ENCODE measurements at regions not wholly inside any gene's neighbourhood (a gene's known extent, or its start where the extent isn't known, plus 50 kb on each side); places are given as distances from the start of the nearest gene placed in this dataset.

DNA sequence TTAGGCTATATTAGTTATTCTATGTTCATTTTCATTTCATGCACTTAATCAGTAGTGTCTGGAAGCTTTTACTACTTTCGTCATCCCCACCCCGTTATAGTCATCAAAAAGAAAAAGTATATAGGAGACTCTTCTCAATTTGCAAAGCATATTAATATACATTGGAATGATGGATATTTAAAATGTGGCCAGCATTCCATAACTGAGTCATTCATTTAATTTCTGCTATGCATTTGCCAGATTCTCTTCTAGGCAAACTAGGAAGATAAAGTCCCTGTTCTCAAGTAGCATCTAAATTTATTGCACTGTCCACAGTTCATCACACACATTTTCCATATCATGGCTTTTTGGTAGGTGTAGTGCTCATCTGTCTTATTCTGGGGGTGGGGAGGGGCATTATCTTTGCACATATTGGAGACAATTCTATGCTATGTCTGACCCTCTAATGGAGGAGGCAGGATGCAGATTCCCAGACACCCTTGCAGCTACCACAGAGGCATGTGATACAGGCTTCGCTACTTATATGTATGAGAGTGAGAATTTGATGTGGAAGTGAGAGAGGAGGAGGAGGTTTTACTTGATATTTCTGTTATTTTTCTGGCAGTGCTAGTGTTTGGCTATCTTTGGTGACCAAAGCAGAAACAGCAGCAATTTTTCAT is 125.8 kb downstream of the CTH start:
- H3K4me1 Mint-ChIP-seq, result no peaks in the 10 kb centered on the region
- H3K9me3 Mint-ChIP-seq, result no peaks in the 10 kb centered on the region
- CTCF ChIA-PET, result no interaction called here
- H3K4me3 Mint-ChIP-seq, result no peak overlapping the region
- H3K27me3 Mint-ChIP-seq, result peaks cover 8% of the 10 kb centered on the region
- H3K36me3 Mint-ChIP-seq, result no peaks in the 10 kb centered on the region
- H3K27ac Mint-ChIP-seq, result no peak overlapping the region
- no peak for DNase-seq

DNA sequence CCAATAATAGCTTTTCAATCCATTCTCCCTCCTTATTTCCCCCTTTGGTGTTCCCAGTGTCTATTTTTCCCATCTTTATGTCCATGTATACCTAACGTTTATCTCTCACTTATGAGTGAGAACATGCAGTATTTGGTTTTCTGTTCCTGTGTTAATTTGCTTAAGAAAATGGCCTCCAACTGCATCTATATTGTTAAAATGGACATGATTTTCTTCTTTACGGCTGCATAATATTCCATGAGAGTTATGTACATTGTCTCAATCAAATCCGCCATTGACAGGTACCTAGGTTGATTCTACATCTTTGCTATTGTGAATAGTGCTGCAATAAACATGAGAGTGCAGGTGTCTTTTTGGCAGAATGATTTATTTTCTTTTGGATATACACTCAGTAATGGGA is 126.7 kb downstream of the CTH start:
- H3K27ac Mint-ChIP-seq, result no peak overlapping the region
- H3K9me3 Mint-ChIP-seq, result no peaks in the 10 kb centered on the region

DNA sequence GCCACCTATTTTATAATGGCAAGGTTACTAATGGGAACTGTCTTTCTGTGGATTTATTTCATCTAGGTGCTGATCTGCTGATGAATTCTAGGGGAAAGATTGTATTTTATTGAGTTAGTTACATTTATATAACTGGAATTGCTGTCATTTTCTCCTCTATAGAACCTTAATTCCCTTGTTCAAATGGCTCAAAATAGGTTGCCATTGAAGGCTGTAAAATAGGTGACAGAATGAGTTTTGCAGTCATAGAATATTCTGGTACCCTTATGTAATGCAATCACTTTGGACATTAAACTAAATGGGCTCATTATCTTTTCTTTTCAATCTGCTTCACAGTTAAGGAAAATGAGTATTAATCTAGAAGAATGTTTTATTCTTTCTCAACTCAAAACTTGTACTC is 131.0 kb downstream of the CTH start:
- Mint-ChIP-seq H3K36me3 (no peaks in the 10 kb centered on the region), H3K9me3 (no peaks in the 10 kb centered on the region), H3K4me1 (no peaks in the 10 kb centered on the region), H3K27me3 (peaks cover 4% of the 10 kb centered on the region), H3K4me3 (no peak overlapping the region), H3K27ac (no peak overlapping the region)
- DNase-seq, result no peak
- CTCF ChIA-PET, result no interaction called here

More for the DNA sequence above, 126.7 kb downstream of the CTH start:
- Mint-ChIP-seq H3K4me1 (no peaks in the 10 kb centered on the region), H3K4me3 (no peak overlapping the region), H3K36me3 (no peaks in the 10 kb centered on the region), H3K27me3 (peaks cover 8% of the 10 kb centered on the region)
- CTCF ChIA-PET, result no interaction called here
- DNase-seq, result no peak

- Mint-ChIP-seq H3K4me1 (no peaks in the 10 kb centered on the region), H3K27me3 (peaks cover 4% of the 10 kb centered on the region), H3K27ac (no peak overlapping the region), H3K9me3 (no peaks in the 10 kb centered on the region), H3K4me3 (no peak overlapping the region), H3K36me3 (no peaks in the 10 kb centered on the region)
- DNase-seq, result no peak
- CTCF ChIA-PET, result no interaction called here
Measured at GRCh38 chr1:70542856-70543255, 131.8 kb downstream of the CTH start.

DNA sequence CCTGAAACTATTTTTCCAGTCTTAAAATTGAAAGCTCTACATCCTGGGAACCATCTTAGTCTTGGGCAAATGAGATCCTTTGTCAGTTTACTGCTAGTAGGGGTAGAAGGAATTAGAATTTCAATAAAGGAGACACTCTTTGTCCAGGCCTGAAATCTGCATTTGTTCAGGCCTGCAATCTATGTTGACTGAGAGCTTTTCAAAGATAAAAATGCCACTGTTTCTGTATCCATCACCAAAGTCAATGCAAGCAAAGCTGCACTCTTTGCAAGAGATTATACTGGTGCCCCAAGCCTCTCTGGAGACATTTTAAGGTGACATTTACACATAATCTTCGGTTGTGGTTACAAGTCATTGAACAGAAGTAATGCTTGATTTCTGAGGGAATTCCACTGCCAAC is 135.7 kb downstream of the CTH start:
- Mint-ChIP-seq H3K27ac (no peak overlapping the region), H3K4me3 (no peak overlapping the region), H3K27me3 (no peaks in the 10 kb centered on the region), H3K4me1 (no peaks in the 10 kb centered on the region), H3K9me3 (no peaks in the 10 kb centered on the region), H3K36me3 (no peaks in the 10 kb centered on the region)
- no peak for DNase-seq
- CTCF ChIA-PET, result interaction anchor here (0.6 kb wide), 1 partner anchor 71 kb away, joined by 3 read pairs; no protein-coding TSS in a partner anchor

- no peaks in the 10 kb centered on the region for H3K36me3 Mint-ChIP-seq
- H3K4me1 Mint-ChIP-seq, result no peaks in the 10 kb centered on the region
- H3K4me3 Mint-ChIP-seq, result no peak overlapping the region
- no peak overlapping the region for H3K27ac Mint-ChIP-seq
- no peak for DNase-seq
- CTCF ChIA-PET, result no interaction called here
- H3K9me3 Mint-ChIP-seq, result no peaks in the 10 kb centered on the region
- no peaks in the 10 kb centered on the region for H3K27me3 Mint-ChIP-seq
Measured at GRCh38 chr1:70552662-70553566, 141.8 kb downstream of the CTH start.

- no peak overlapping the region for H3K27ac Mint-ChIP-seq
- no peak overlapping the region for H3K4me3 Mint-ChIP-seq
- no peaks in the 10 kb centered on the region for H3K36me3 Mint-ChIP-seq
- DNase-seq, result no peak
- H3K4me1 Mint-ChIP-seq, result no peaks in the 10 kb centered on the region
- CTCF ChIA-PET, result no interaction called here
- no peaks in the 10 kb centered on the region for H3K27me3 Mint-ChIP-seq
- no peaks in the 10 kb centered on the region for H3K9me3 Mint-ChIP-seq
Measured at GRCh38 chr1:70553567-70553956, 142.5 kb downstream of the CTH start.

- Mint-ChIP-seq H3K9me3 (no peaks in the 10 kb centered on the region), H3K4me1 (no peaks in the 10 kb centered on the region), H3K27me3 (no peaks in the 10 kb centered on the region), H3K27ac (no peak overlapping the region), H3K36me3 (no peaks in the 10 kb centered on the region), H3K4me3 (no peak overlapping the region)
- CTCF ChIA-PET, result no interaction called here
- DNase-seq, result no peak
Measured at GRCh38 chr1:70554341-70554740, 143.3 kb downstream of the CTH start.

DNA sequence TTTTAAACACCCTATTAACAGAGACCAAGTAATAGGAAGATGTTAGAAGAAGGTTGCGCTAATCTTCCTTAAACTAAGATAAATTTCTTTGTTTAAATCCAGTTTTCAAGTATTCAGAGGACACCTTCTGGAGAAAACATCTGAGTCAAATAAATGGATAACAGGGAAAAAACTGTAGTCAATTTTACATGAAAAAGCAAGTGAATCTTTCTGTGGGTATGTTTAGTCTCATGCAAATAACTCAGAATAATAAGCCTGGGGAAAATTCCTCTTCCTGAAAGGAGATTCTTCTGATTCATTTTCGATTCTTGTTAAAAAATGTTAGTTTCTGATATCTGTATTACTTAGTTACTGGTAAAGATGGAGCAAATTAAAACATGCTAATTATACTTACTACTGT is 145.5 kb downstream of the CTH start:
- Mint-ChIP-seq H3K27ac (no peak overlapping the region), H3K4me3 (no peak overlapping the region), H3K4me1 (no peaks in the 10 kb centered on the region), H3K9me3 (no peaks in the 10 kb centered on the region), H3K27me3 (no peaks in the 10 kb centered on the region), H3K36me3 (no peaks in the 10 kb centered on the region)
- CTCF ChIA-PET, result no interaction called here
- DNase-seq, result no peak

DNA sequence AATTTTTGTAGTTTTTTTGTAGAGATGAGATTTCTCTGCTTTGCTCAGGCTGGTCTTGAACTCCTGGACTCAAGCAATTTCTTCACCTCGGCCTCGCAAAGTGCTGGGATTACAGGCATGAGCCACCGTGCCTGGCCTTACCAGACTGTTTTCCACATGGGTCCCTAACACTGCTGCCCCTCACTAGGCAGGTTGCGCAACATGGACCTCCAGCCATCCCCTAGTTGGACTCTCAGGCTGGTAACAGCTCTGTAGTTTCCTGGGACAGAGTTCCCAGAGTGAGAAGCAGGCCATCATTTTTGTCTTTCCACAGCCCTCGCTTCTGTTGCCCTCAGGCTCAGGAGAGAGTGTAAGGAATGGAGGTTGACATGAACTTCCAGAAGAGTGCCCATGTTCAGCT is 156.1 kb downstream of the CTH start:
- H3K9me3 Mint-ChIP-seq, result no peaks in the 10 kb centered on the region
- no peak overlapping the region for H3K4me3 Mint-ChIP-seq
- H3K27me3 Mint-ChIP-seq, result no peaks in the 10 kb centered on the region
- CTCF ChIA-PET, result interaction anchor here (0.6 kb wide), 1 partner anchor 1129 kb away, joined by 3 read pairs; no protein-coding TSS in a partner anchor
- DNase-seq, result no peak
- no peaks in the 10 kb centered on the region for H3K4me1 Mint-ChIP-seq
- no peak overlapping the region for H3K27ac Mint-ChIP-seq
- H3K36me3 Mint-ChIP-seq, result no peaks in the 10 kb centered on the region

DNA sequence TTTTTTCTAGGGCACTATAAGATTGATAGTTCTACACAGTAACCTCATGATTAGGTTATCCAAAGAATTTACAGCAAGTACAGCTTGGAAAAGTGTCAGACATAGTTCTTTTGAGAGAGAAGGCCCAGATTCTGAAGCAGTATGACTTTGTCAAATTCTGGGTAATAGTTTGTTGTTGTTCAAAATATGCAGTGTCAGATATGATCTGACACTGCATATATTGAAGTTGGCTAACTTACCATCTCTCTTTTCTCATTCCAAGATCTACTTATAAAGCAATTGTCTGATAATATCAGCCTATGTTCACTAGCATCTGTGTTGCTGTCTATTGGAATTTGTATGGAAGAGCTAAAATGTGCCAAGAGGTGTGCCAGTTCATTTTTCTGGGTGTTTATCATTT is 160.1 kb downstream of the CTH start:
- DNase-seq, result no peak
- no peaks in the 10 kb centered on the region for H3K4me1 Mint-ChIP-seq
- H3K4me3 Mint-ChIP-seq, result no peak overlapping the region
- H3K27me3 Mint-ChIP-seq, result no peaks in the 10 kb centered on the region
- H3K9me3 Mint-ChIP-seq, result no peaks in the 10 kb centered on the region
- H3K27ac Mint-ChIP-seq, result no peak overlapping the region
- H3K36me3 Mint-ChIP-seq, result no peaks in the 10 kb centered on the region
- CTCF ChIA-PET, result no interaction called here

GRCh38 chr1:70573317-70573843 is 162.3 kb downstream of the CTH start:
- Mint-ChIP-seq H3K4me1 (no peaks in the 10 kb centered on the region), H3K9me3 (no peaks in the 10 kb centered on the region), H3K4me3 (no peak overlapping the region), H3K36me3 (no peaks in the 10 kb centered on the region), H3K27me3 (no peaks in the 10 kb centered on the region), H3K27ac (no peak overlapping the region)
- CTCF ChIA-PET, result no interaction called here
- DNase-seq, result no peak

GRCh38 chr1:70581661-70582060 is 170.6 kb downstream of the CTH start:
- H3K36me3 Mint-ChIP-seq, result no peaks in the 10 kb centered on the region
- CTCF ChIA-PET, result no interaction called here
- H3K27ac Mint-ChIP-seq, result no peak overlapping the region
- DNase-seq, result no peak
- H3K4me1 Mint-ChIP-seq, result no peaks in the 10 kb centered on the region
- H3K27me3 Mint-ChIP-seq, result no peaks in the 10 kb centered on the region
- H3K4me3 Mint-ChIP-seq, result no peak overlapping the region
- no peaks in the 10 kb centered on the region for H3K9me3 Mint-ChIP-seq

DNA sequence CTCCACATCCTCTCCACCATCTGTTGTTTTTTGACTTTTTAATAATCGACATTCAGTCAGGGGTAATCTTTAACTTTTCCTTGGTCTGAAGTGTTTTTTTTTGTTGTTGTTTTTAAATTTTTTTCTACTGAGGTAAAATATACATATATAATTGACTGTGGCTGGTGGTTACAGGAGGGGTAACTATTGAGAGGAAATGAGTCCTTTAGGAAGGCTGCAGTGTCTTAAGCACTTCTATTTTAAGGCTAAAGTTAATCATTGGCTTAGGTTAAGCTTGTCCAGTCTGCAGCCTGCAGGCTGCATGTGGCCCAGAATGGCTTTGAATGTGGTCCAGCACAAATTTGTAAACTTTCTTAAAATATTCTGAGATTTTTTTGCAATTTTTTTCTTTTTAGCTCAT is 172.5 kb downstream of the CTH start:
- CTCF ChIA-PET, result no interaction called here
- DNase-seq, result no peak
- Mint-ChIP-seq H3K27ac (no peak overlapping the region), H3K4me1 (no peaks in the 10 kb centered on the region), H3K27me3 (no peaks in the 10 kb centered on the region), H3K9me3 (no peaks in the 10 kb centered on the region), H3K4me3 (no peak overlapping the region), H3K36me3 (no peaks in the 10 kb centered on the region)

DNA sequence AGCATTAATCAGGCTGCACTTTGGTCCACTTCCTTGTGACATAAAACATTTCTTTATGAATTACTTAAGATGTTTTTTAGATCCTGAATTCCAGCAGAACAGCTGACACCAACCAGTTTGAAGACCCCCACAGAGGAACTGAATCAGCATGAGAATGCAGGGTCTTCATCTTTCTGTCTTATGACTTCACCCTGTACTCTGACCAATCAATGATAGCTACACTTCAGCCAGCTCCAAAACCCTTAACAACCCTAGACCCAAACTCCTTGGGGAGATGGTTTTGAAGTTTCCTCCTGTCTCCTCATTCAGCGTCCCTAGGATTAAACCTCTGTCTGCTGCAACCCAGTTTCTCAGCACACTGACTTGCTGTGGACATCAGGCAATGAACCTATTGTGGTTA is 175.0 kb downstream of the CTH start:
- H3K4me3 Mint-ChIP-seq, result no peak overlapping the region
- no peaks in the 10 kb centered on the region for H3K4me1 Mint-ChIP-seq
- no peak overlapping the region for H3K27ac Mint-ChIP-seq
- H3K36me3 Mint-ChIP-seq, result no peaks in the 10 kb centered on the region
- DNase-seq, result no peak
- H3K27me3 Mint-ChIP-seq, result no peaks in the 10 kb centered on the region
- CTCF ChIA-PET, result interaction anchor here (0.7 kb wide), 1 partner anchor 1106 kb away, joined by 3 read pairs; no protein-coding TSS in a partner anchor
- H3K9me3 Mint-ChIP-seq, result no peaks in the 10 kb centered on the region
